HT1080 (cell line): ENCODE measurements at regions not wholly inside any gene's neighbourhood (a gene's known extent, or its start where the extent isn't known, plus 50 kb on each side); places are given as distances from the start of the nearest gene placed in this dataset.
A peak's percentile ranks its signal among the peaks of the same experiment; 100 is the strongest.
"Not testable (repeated sequence)": the region's sequence is repeated elsewhere in the genome, so short reads cannot be mapped to it uniquely, and the experiment has no call there.

ENCODE experiments used
- DNase-seq: peaks from one replicate; pipeline ENCODE4 v3.0.0-alpha.2; 2015; ENCODE audit warnings: low read depth

GRCh38 chr2:133871545-133872209, 303.4 kb upstream of the NCKAP5 start:
- DNase-seq: no peak

GRCh38 chr2:133878326-133878725, 310.1 kb upstream of the NCKAP5 start:
- DNase-seq: no peak

- DNase-seq: no peak
Observed at GRCh38 chr2:133879703-133880102, 311.4 kb upstream of the NCKAP5 start.

GRCh38 chr2:133882159-133882558, 313.9 kb upstream of the NCKAP5 start:
- DNase-seq: not testable (repeated sequence)

- DNase-seq: no peak
Observed at GRCh38 chr2:133884739-133885381, 316.6 kb upstream of the NCKAP5 start.

GRCh38 chr2:133885847-133886246, 317.6 kb upstream of the NCKAP5 start:
- DNase-seq: peak; percentile 45

GRCh38 chr2:133886735-133887675, 318.7 kb upstream of the NCKAP5 start:
- DNase-seq: peak; percentile 56

GRCh38 chr2:133887676-133888040, 319.4 kb upstream of the NCKAP5 start:
- no peak for DNase-seq

- DNase-seq: no peak
Observed at GRCh38 chr2:133888107-133888506, 319.8 kb upstream of the NCKAP5 start.

- no peak for DNase-seq
Observed at GRCh38 chr2:133888621-133889219, 320.5 kb upstream of the NCKAP5 start.

- no peak for DNase-seq
Observed at GRCh38 chr2:133892352-133892913, 324.2 kb upstream of the NCKAP5 start.

- no peak for DNase-seq
Observed at GRCh38 chr2:133894429-133894828, 326.2 kb upstream of the NCKAP5 start.

- DNase-seq: not testable (repeated sequence)
Observed at GRCh38 chr2:133897838-133898237, 329.6 kb upstream of the NCKAP5 start.

- DNase-seq: no peak
Observed at GRCh38 chr2:133900909-133901308, 332.6 kb upstream of the NCKAP5 start.

- DNase-seq: no peak
Observed at GRCh38 chr2:133906396-133906795, 338.1 kb upstream of the NCKAP5 start.

- DNase-seq: no peak
Observed at GRCh38 chr2:133906926-133907325, 338.7 kb upstream of the NCKAP5 start.

GRCh38 chr2:133908171-133908570, 339.9 kb upstream of the NCKAP5 start:
- no peak for DNase-seq

- DNase-seq: no peak
Observed at GRCh38 chr2:133918141-133918540, 335.7 kb upstream of the MGAT5 start.

- no peak for DNase-seq
Observed at GRCh38 chr2:133919285-133919684, 334.6 kb upstream of the MGAT5 start.

- DNase-seq: no peak
Observed at GRCh38 chr2:133927894-133928293, 326.0 kb upstream of the MGAT5 start.

GRCh38 chr2:133936096-133936495, 317.8 kb upstream of the MGAT5 start:
- no peak for DNase-seq
